HEK293T (cell line): ENCODE measurements at regions not wholly inside any gene's neighbourhood (a gene's known extent, or its start where the extent isn't known, plus 50 kb on each side); places are given as distances from the start of the nearest gene placed in this dataset.

ENCODE experiments used
- ARNT ChIP-seq: fragments of 450-650 bp; IDR thresholded peaks from 2 replicates; pipeline ENCODE4 v1.6.1; 2017; ENCODE audit warnings: mild to moderate bottlenecking
- HDGF ChIP-seq: fragments of 450-650 bp; IDR thresholded peaks from 2 replicates; pipeline ENCODE4 v1.6.1; 2017; ENCODE audit warnings: antibody characterized with exemption, borderline replicate concordance
- NFRKB ChIP-seq: fragments of 450-650 bp; IDR thresholded peaks from 2 replicates; pipeline ENCODE4 v1.6.1; 2016; ENCODE audit warnings: mild to moderate bottlenecking, moderate library complexity
- SP1 ChIP-seq: fragments of 450-650 bp; IDR thresholded peaks from 2 replicates; pipeline ENCODE4 v1.6.1; 2017
- TARDBP ChIP-seq: fragments of 450-650 bp; IDR thresholded peaks from 2 replicates; pipeline ENCODE4 v1.6.1; 2016

- TF ChIP-seq TARDBP (no peak), NFRKB (no peak), ARNT (no peak), HDGF (no peak), SP1 (no peak)
Measured at GRCh38 chr5:174916227-174916626, 191.8 kb downstream of the MSX2 start.
